OCI-LY1 (cell line): ENCODE measurements at regions not wholly inside any gene's neighbourhood (a gene's known extent, or its start where the extent isn't known, plus 50 kb on each side); places are given as distances from the start of the nearest gene placed in this dataset.

Experiments used
- EZH2 ChIP-seq: fragments of 200-600 bp; sonication (generic), shearing (Covaris generic); IDR thresholded peaks from 2 replicates; pipeline ENCODE4 v1.8.0; 2017; ENCODE audit warnings: borderline replicate concordance, mixed run types, mild to moderate bottlenecking, antibody characterized with exemption, low read length, moderate library complexity, mixed read lengths
- TF ChIP-seq, protein P1 (sequence below): fragments of 200-600 bp; sonication (generic), shearing (Covaris generic); IDR thresholded peaks from 2 replicates; pipeline ENCODE4 v1.5.1; 2017; ENCODE audit warnings: mild to moderate bottlenecking, antibody characterized with exemption, low read length, moderate library complexity, mixed read lengths

DNA sequence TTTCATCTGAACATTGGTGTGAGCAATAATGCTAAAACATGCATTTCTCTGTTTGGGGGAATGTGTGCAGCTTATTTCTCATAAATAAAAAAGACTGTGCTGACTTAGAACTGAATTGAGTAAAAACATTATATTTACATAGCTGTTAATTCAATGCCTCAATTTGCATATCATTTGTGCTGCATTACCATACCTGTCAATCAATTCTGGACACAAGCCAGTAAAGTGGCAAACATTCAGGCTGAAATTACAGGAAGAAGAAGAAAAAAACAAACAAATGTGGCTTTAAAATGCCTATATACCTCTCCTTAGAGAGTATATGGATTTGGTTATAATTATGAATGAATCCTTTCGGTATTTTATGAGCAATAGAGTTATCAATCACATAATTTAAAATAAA lies 380.1 kb upstream of the GBE1 start:
- TF ChIP-seq, protein P1, sequence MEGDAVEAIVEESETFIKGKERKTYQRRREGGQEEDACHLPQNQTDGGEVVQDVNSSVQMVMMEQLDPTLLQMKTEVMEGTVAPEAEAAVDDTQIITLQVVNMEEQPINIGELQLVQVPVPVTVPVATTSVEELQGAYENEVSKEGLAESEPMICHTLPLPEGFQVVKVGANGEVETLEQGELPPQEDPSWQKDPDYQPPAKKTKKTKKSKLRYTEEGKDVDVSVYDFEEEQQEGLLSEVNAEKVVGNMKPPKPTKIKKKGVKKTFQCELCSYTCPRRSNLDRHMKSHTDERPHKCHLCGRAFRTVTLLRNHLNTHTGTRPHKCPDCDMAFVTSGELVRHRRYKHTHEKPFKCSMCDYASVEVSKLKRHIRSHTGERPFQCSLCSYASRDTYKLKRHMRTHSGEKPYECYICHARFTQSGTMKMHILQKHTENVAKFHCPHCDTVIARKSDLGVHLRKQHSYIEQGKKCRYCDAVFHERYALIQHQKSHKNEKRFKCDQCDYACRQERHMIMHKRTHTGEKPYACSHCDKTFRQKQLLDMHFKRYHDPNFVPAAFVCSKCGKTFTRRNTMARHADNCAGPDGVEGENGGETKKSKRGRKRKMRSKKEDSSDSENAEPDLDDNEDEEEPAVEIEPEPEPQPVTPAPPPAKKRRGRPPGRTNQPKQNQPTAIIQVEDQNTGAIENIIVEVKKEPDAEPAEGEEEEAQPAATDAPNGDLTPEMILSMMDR = no peak
- TF ChIP-seq EZH2 = no peak
